ENCODE measurements at regions not wholly inside any gene's neighbourhood (a gene's known extent, or its start where the extent isn't known, plus 50 kb on each side); places are given as distances from the start of the nearest gene placed in this dataset.

DNA sequence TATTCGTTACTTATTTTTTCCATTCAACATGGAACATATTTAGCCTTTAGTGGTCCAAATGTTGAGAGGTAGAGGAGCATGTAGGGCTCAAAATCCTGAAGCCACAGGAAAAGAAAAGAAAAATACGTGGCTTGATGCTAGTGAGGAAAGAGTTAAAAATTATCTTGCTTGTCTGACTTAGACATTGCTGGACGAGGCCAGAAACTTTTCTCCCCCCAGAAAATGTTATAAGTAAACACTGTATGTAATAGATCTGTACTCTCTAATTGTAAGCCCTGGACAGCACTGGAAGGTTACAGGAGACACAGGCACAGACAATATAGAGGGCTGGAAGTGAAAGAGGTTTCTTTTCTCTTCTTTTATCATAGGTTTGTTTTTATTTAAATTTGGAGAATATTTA is 165.6 kb downstream of the ZFP64 start:
- no peak for ATAC-seq (ENCODE audit: low FRiP score)
- no peak for DNase-seq (ENCODE audit: low spot score)
- TF ChIP-seq, protein P1, sequence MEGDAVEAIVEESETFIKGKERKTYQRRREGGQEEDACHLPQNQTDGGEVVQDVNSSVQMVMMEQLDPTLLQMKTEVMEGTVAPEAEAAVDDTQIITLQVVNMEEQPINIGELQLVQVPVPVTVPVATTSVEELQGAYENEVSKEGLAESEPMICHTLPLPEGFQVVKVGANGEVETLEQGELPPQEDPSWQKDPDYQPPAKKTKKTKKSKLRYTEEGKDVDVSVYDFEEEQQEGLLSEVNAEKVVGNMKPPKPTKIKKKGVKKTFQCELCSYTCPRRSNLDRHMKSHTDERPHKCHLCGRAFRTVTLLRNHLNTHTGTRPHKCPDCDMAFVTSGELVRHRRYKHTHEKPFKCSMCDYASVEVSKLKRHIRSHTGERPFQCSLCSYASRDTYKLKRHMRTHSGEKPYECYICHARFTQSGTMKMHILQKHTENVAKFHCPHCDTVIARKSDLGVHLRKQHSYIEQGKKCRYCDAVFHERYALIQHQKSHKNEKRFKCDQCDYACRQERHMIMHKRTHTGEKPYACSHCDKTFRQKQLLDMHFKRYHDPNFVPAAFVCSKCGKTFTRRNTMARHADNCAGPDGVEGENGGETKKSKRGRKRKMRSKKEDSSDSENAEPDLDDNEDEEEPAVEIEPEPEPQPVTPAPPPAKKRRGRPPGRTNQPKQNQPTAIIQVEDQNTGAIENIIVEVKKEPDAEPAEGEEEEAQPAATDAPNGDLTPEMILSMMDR (IDR thresholded peaks at IDR 0.05), result no peak

DNA sequence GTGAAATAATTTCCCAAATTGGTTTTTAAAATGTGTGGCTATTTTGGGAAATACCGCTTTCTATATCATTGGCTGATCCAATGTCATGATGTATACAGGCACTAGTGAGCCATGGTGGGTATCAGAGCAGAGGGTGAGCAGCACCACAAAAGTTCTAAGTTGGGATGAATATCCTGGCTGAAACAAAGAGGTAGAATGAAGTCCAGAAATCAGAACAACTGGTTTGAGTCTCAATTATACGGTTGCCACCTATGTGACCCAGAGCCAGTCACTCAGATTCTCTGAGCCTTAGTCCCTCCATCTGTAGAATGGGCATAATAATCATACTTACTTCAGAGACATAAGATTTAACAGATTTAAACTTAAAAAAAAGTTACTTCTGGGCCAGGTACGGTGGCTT is 172.3 kb downstream of the ZFP64 start:
- no peak for ATAC-seq (ENCODE audit: low FRiP score)
- no peak for DNase-seq (ENCODE audit: low spot score)
- TF ChIP-seq, protein P1 (IDR thresholded peaks at IDR 0.05), result no peak

DNA sequence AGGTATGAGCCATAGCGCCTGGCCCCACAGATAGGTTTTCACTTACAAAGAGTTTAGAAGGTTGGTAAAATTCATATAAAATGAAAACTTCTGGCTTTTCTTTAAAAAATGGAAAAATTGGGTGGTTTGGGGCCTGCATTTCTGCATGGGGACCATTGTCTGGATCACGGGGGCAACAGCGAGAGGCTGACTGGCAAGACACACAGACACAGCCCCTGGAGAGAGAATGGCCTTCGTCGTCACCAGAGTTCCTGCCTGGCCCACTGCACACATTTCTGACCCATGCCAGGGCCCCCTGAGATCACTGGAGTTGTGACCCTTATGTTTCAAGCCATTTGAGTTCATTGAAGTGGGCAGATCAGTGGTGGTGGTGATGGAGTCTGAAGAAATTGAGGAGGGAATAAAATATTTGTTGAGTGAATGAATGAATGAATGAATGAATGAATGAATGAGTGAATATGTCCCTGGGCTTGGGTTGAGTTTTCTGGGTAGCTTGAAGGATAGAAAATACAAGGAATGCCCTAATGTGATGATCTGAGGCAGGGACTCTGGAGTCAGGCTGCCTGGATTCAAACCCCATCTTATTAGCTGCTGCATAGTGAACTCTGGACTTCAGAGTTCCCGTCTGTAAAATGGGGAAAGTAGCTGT is 173.8 kb downstream of the ZFP64 start:
- no peak for DNase-seq (ENCODE audit: low spot score)
- ATAC-seq (ENCODE audit: low FRiP score), result no peak
- TF ChIP-seq, protein P1 (IDR thresholded peaks at IDR 0.05), result no peak

DNA sequence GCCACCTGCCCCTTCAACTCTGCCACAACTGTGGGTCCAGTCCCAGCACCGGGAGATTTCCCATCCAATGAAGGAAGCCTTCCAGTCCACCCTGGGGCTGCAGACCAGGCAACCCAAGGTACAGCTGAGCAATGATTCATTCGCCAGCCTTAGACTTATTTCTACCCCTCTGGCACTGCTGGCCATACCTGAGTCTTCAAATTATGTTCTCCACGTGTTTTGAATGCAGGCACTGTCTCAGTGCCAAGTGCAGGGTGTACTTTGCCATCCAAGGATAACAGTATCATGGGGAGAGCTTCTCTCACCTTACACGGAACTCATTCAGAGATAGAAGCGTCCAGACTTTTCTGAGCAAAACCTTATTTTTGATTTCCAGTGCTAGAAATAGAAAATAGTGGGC is 175.6 kb downstream of the ZFP64 start:
- TF ChIP-seq, protein P1 (IDR thresholded peaks at IDR 0.05), result no peak
- no peak for ATAC-seq (ENCODE audit: low FRiP score)

DNA sequence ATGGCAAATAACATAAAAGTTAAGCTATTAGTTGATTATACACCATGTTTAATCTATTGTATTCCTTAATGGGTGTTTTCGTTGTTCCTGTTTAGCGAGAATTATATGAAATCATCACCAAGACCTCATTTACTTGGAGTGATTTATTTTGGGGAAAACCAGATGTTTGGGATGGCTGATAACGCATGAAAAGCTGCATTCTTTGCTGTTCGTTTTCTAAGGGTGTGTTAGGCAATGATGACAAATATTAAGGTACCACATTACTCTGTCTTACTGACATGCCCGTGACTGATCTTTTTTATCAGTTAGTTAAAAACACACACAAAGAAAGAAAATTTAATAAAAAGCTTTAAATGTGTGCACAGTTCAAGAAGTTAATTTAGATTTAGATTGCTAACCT is 176.4 kb downstream of the ZFP64 start:
- ATAC-seq (ENCODE audit: low FRiP score) (no peak), DNase-seq (ENCODE audit: low spot score) (no peak)
- TF ChIP-seq, protein P1 (IDR thresholded peaks at IDR 0.05), result no peak

More for the DNA sequence above, 175.6 kb downstream of the ZFP64 start:
- DNase-seq (ENCODE audit: low spot score), result no peak

DNA sequence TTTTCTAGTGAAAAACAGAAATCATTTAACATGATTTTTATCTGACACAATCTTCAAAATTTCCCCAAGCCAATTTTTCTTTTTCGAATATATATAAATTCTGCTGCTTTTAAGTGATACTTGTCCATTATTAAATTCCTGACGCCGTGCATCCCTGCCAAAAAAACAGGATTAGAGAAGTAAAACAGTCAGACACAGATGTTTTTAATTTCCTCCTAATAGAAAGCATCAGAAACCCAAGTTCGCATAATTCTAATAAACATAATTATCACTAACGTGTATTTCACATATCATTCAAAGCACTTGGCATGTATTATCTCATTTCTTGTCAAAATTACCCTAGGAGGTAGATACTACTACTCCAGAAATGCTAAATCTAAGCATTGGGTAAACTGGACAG is 179.5 kb downstream of the ZFP64 start:
- DNase-seq (ENCODE audit: low spot score) (no peak), ATAC-seq (ENCODE audit: low FRiP score) (no peak)
- TF ChIP-seq, protein P1 (IDR thresholded peaks at IDR 0.05), result no peak

DNA sequence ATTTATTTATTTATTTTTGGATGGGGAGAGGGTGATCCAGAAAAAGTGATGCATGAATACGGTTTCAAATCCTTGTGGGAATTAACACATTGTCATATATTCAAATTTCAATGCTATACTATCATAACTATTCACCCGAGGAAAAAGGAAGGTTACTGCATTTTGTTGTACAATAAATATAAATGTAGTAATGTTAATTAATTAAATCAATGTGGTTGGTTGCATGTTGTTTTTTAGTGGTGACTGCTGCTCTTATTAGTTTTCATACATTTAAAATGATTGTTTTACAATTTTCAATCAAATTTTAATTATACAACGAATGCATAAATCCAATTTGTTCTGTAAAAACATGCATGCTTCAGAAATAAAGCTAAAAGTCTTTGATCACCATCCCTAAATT is 180.5 kb downstream of the ZFP64 start:
- TF ChIP-seq, protein P1 (IDR thresholded peaks at IDR 0.05), result no peak
- no peak for DNase-seq (ENCODE audit: low spot score)
- no peak for ATAC-seq (ENCODE audit: low FRiP score)
